DOHH2 (cell line): ENCODE measurements at regions not wholly inside any gene's neighbourhood (a gene's known extent, or its start where the extent isn't known, plus 50 kb on each side); places are given as distances from the start of the nearest gene placed in this dataset.

Experiments
- H3F3A ChIP-seq: fragments of 200-600 bp; sonication (generic), shearing (Covaris generic); 2 replicates; pipeline ENCODE4 v1.6.0; 2016; ENCODE audit warnings: antibody characterized with exemption, mild to moderate bottlenecking; ENCODE audit not compliant: control insufficient read depth, insufficient read depth
- H3K27ac ChIP-seq: fragments of 200-600 bp; sonication (generic); 2 replicates; pipeline ENCODE4 v1.5.1; 2014; ENCODE audit warnings: low read depth, mild to moderate bottlenecking, low read length, moderate library complexity
- H3K27me3 ChIP-seq: fragments of 200-600 bp; sonication (generic); 2 replicates; pipeline ENCODE4 v1.6.1; 2014; ENCODE audit warnings: mild to moderate bottlenecking, low read length, mixed read lengths; ENCODE audit not compliant: control insufficient read depth
- H3K36me3 ChIP-seq: fragments of 200-600 bp; sonication (generic); 2 replicates; pipeline ENCODE4 v1.6.1; 2014; ENCODE audit warnings: mild to moderate bottlenecking, low read length, moderate library complexity, mixed read lengths; ENCODE audit not compliant: control insufficient read depth
- H3K4me1 ChIP-seq: fragments of 200-600 bp; sonication (generic); 2 replicates; pipeline ENCODE4 v1.6.1; 2014; ENCODE audit warnings: mild to moderate bottlenecking, low read length, mixed read lengths; ENCODE audit not compliant: control insufficient read depth
- H3K4me2 ChIP-seq: fragments of 200-600 bp; sonication (generic); 2 replicates; pipeline ENCODE4 v1.6.0; 2014; ENCODE audit warnings: mild to moderate bottlenecking, low read length, moderate library complexity
- H3K4me3 ChIP-seq: fragments of 200-600 bp; sonication (generic); 2 replicates; pipeline ENCODE4 v1.5.1; 2014; ENCODE audit warnings: mild to moderate bottlenecking, low read length, mixed read lengths
- H3K79me2 ChIP-seq: fragments of 200-600 bp; sonication (generic); 2 replicates; pipeline ENCODE4 v1.6.1; 2014; ENCODE audit warnings: mild to moderate bottlenecking, low read length, mixed read lengths; ENCODE audit not compliant: control insufficient read depth
- H3K9me2 ChIP-seq: fragments of 200-600 bp; sonication (generic); replicated peaks from 2 replicates; pipeline ENCODE4 v1.6.1; 2014; ENCODE audit warnings: mild to moderate bottlenecking, low read length, mixed read lengths; ENCODE audit not compliant: control insufficient read depth
- H3K9me3 ChIP-seq: fragments of 200-600 bp; sonication (generic); 2 replicates; pipeline ENCODE4 v1.6.1; 2014; ENCODE audit warnings: antibody characterized with exemption, low read length, mixed read lengths; ENCODE audit not compliant: control insufficient read depth, insufficient read depth
- H4K20me1 ChIP-seq: fragments of 200-600 bp; sonication (generic); 2 replicates; pipeline ENCODE4 v1.6.0; 2014; ENCODE audit warnings: low read depth, mild to moderate bottlenecking, antibody characterized with exemption, low read length, moderate library complexity; ENCODE audit not compliant: control insufficient read depth, insufficient read depth
- CTCF ChIP-seq: fragments of 200-600 bp; sonication (generic); IDR thresholded peaks from one replicate; pipeline ENCODE4 v1.5.1; 2014; ENCODE audit warnings: antibody characterized with exemption, mild to moderate bottlenecking, low read depth, low read length; ENCODE audit not compliant: poor library complexity, severe bottlenecking
- EZH2phosphoT487 ChIP-seq: fragments of 200-600 bp; sonication (generic); IDR thresholded peaks from 2 replicates; pipeline ENCODE4 v1.6.1; 2017; ENCODE audit warnings: borderline replicate concordance, mild to moderate bottlenecking, antibody characterized with exemption, low read length, moderate library complexity, mixed read lengths

DNA sequence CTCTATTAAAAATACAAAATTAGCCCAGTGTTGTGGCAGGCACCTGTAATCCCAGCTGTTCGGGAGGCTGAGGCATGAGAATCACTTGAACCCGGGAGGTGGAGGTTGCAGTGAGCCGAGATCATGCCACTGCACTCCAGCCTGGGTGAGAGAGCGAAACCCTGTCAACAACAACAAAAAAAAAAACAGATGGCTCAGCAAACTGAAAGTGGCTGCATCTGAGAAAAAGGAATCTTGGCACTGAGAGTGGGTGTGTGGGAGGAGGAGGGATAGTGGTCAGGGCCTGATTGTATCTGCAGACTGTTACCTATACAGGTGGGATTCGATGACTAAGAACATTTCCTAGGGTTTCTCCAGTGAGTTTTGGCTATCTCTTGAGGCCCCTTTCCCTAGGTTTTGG is 122.2 kb upstream of the BARHL2 start:
- no peaks in the 10 kb centered on the region for H3F3A ChIP-seq
- no peak overlapping the region for H3K27ac ChIP-seq
- no peaks in the 10 kb centered on the region for H3K79me2 ChIP-seq
- no peaks in the 10 kb centered on the region for H4K20me1 ChIP-seq
- no peaks in the 10 kb centered on the region for H3K36me3 ChIP-seq
- no peak overlapping the region for H3K4me2 ChIP-seq
- H3K27me3 ChIP-seq = peaks cover 31% of the 10 kb centered on the region
- no peaks in the 10 kb centered on the region for H3K4me1 ChIP-seq
- H3K9me2 ChIP-seq = no peaks in the 10 kb centered on the region
- TF ChIP-seq EZH2phosphoT487 = no peak
- TF ChIP-seq CTCF = no peak
- no peak overlapping the region for H3K4me3 ChIP-seq
- H3K9me3 ChIP-seq = no peaks in the 10 kb centered on the region

GRCh38 chr1:90838720-90839119 is 121.6 kb upstream of the BARHL2 start:
- no peaks in the 10 kb centered on the region for H3K79me2 ChIP-seq
- TF ChIP-seq CTCF (no peak), EZH2phosphoT487 (no peak)
- no peaks in the 10 kb centered on the region for H3K4me1 ChIP-seq
- H3K27ac ChIP-seq = no peak overlapping the region
- H3K4me3 ChIP-seq = no peak overlapping the region
- H3K36me3 ChIP-seq = no peaks in the 10 kb centered on the region
- no peaks in the 10 kb centered on the region for H3K9me2 ChIP-seq
- peaks cover 37% of the 10 kb centered on the region for H3K27me3 ChIP-seq
- no peaks in the 10 kb centered on the region for H3K9me3 ChIP-seq
- H3K4me2 ChIP-seq = no peak overlapping the region
- H4K20me1 ChIP-seq = no peaks in the 10 kb centered on the region
- H3F3A ChIP-seq = no peaks in the 10 kb centered on the region

GRCh38 chr1:90837420-90837819 is 120.3 kb upstream of the BARHL2 start:
- no peaks in the 10 kb centered on the region for H3K9me3 ChIP-seq
- H3K9me2 ChIP-seq = no peaks in the 10 kb centered on the region
- H3K27me3 ChIP-seq = peaks cover 43% of the 10 kb centered on the region
- no peak overlapping the region for H3K27ac ChIP-seq
- no peaks in the 10 kb centered on the region for H3K79me2 ChIP-seq
- no peaks in the 10 kb centered on the region for H3K4me1 ChIP-seq
- no peak overlapping the region for H3K4me2 ChIP-seq
- H3F3A ChIP-seq = no peaks in the 10 kb centered on the region
- no peak overlapping the region for H3K4me3 ChIP-seq
- H3K36me3 ChIP-seq = no peaks in the 10 kb centered on the region
- no peaks in the 10 kb centered on the region for H4K20me1 ChIP-seq
- TF ChIP-seq EZH2phosphoT487 = no peak
- no peak for TF ChIP-seq CTCF

DNA sequence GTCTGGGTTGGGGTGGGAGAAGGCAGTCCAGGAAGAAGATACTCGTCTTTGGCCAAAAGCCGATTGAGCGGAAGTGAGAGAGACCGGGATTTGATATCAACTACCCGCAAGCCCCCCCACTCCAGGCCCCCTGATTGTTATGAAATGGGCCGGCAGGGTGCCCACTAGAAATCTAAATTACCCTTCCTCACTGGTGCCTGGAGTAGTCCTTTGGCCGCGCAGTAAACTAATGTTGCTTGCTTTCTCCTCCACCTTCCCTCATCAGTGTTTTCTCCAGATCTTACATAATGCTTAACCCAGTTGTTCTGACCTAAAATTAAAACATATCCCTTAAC is 119.2 kb upstream of the BARHL2 start:
- Histone ChIP-seq H3K79me2 (no peaks in the 10 kb centered on the region), H3K27me3 (peaks cover 54% of the 10 kb centered on the region), H3K4me1 (no peaks in the 10 kb centered on the region), H3K9me2 (no peaks in the 10 kb centered on the region), H3K27ac (no peak overlapping the region), H3K36me3 (no peaks in the 10 kb centered on the region), H3F3A (no peaks in the 10 kb centered on the region), H3K4me3 (no peak overlapping the region), H3K9me3 (no peaks in the 10 kb centered on the region), H4K20me1 (no peaks in the 10 kb centered on the region), H3K4me2 (no peak overlapping the region)
- TF ChIP-seq EZH2phosphoT487 (no peak), CTCF (no peak)
